ENCODE measurements at regions not wholly inside any gene's neighbourhood (a gene's known extent, or its start where the extent isn't known, plus 50 kb on each side); places are given as distances from the start of the nearest gene placed in this dataset.
"Not testable (repeated sequence)": the region's sequence is repeated elsewhere in the genome, so short reads cannot be mapped to it uniquely, and the experiment has no call there.

- not testable (repeated sequence) for TF ChIP-seq CTCF (IDR thresholded peaks at IDR 0.05; ENCODE audit: low read depth, low read length); EZH2phosphoT487 (IDR thresholded peaks at IDR 0.05; ENCODE audit: low read depth)
Measured at GRCh38 chr22:44558671-44559070, 60.6 kb upstream of the RTL6 start.

Data from OCI-LY3 (cell line).